ENCODE measurements at regions not wholly inside any gene's neighbourhood (a gene's known extent, or its start where the extent isn't known, plus 50 kb on each side); places are given as distances from the start of the nearest gene placed in this dataset.
"Not testable (repeated sequence)": the region's sequence is repeated elsewhere in the genome, so short reads cannot be mapped to it uniquely, and the experiment has no call there.

DNA sequence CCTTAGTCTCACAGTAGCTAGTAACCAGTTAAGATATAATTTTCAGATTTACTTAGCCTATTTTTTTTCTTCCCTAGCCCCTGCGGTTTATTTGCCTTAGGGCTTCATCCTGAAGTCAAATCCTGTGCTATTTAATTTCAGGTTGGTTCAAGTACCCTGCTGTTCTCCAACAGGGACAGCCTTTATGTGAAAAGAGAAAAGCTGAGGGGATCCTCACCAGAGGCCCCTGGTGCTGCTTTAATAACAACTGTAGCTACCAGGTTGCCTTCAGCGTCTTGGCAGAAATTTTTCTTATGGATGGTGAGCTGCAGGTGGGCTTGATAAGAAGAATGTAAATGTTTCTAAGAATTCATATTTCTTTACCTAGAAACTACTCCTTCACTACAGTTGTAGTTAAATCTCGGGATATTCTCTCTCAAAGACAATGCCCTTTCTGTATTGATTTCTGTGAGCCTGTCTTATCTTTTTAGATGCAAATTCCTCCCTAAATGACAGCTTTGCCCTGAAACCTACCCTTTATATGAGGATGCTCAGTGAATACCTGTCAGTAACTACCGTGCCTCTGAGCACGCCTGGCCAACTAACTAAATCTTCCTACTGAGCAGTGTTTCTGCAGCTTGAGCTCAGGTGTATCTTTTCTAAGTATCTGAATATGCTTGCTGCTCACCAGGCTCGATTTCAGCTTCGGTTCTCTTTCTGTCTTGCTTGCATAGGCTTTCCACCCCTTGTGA is 320.5 kb downstream of the MMUT start:
- ChIA-PET CTCF (no interaction called here), POLR2A (no interaction called here)
- Histone ChIP-seq H3K9me3 (ENCODE audit: control extremely low read depth in 1 of 5, control insufficient read depth in 4 of 5, insufficient read depth in 2 of 5, low read depth in 1 of 5, low read length in 4 of 5) (peaks cover 0 to 1% (median 0%) of the 10 kb centered on the region in 5 experiments), H3K27ac (ENCODE audit: insufficient read depth in 1 of 2, low read depth in 1 of 2, low read length in 2 of 2, poor library complexity in 1 of 2, severe bottlenecking in 2 of 2) (no peak overlapping the region), H3K27me3 (replicated peaks in 2 of 5; ENCODE audit: control insufficient read depth in 4 of 5, insufficient read depth in 5 of 5, low read length in 4 of 5) (peaks cover 0 to 3% (median 0%) of the 10 kb centered on the region in 5 experiments), H3K36me3 (ENCODE audit: control insufficient read depth in 4 of 4, insufficient read depth in 4 of 4, low read length in 3 of 4) (no peaks in the 10 kb centered on the region), H3K4me1 (ENCODE audit: control extremely low read depth in 1 of 4, control insufficient read depth in 4 of 4, insufficient read depth in 4 of 4, low read length in 3 of 4) (no peaks in the 10 kb centered on the region), H3K4me3 (ENCODE audit: control insufficient read depth in 1 of 7, extremely low read depth in 1 of 7, insufficient read depth in 4 of 7, low read depth in 2 of 7, low read length in 6 of 7) (no peak overlapping the region)
- no peak for DNase-seq
- 50% methylated on average over 3 of the region's 7 CpGs for WGBS (ENCODE audit: insufficient coverage)

DNA sequence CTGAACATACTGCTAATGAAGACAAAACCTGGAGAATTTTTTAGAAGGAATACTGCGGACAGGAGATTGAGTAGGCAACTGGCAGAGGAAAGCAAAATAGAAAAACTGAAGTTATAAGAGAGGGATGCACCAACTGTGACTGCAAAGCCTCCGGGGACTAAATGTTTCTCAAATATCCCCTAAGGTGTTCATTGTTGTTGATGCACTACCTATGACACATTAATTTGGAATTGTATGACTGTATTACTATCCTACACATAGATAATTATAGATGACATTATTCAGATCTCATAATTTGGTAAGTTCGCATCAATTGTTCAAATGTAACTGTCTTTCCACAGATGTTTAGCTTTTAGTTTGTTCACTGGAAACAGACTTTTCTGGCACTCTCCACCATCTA is 341.1 kb downstream of the MMUT start:
- WGBS (ENCODE audit: insufficient coverage), result 80% methylated on average over 1 of the region's 3 CpGs
- ChIA-PET CTCF (no interaction called here), POLR2A (no interaction called here)
- H3K36me3 ChIP-seq (ENCODE audit: control insufficient read depth in 4 of 4, insufficient read depth in 4 of 4, low read length in 3 of 4), result no peaks in the 10 kb centered on the region
- DNase-seq, result no peak
- H3K27me3 ChIP-seq (replicated peaks in 2 of 5; ENCODE audit: control insufficient read depth in 4 of 5, insufficient read depth in 5 of 5, low read length in 4 of 5), result no peaks in the 10 kb centered on the region
- H3K9me3 ChIP-seq (ENCODE audit: control extremely low read depth in 1 of 5, control insufficient read depth in 4 of 5, insufficient read depth in 2 of 5, low read depth in 1 of 5, low read length in 4 of 5), result peaks cover 0 to 5% (median 0%) of the 10 kb centered on the region in 5 experiments
- no peak overlapping the region for H3K27ac ChIP-seq (ENCODE audit: insufficient read depth in 1 of 2, low read depth in 1 of 2, low read length in 2 of 2, poor library complexity in 1 of 2, severe bottlenecking in 2 of 2)
- H3K4me3 ChIP-seq (ENCODE audit: control insufficient read depth in 1 of 7, extremely low read depth in 1 of 7, insufficient read depth in 4 of 7, low read depth in 2 of 7, low read length in 6 of 7), result no peak overlapping the region
- H3K4me1 ChIP-seq (ENCODE audit: control extremely low read depth in 1 of 4, control insufficient read depth in 4 of 4, insufficient read depth in 4 of 4, low read length in 3 of 4), result no peaks in the 10 kb centered on the region

DNA sequence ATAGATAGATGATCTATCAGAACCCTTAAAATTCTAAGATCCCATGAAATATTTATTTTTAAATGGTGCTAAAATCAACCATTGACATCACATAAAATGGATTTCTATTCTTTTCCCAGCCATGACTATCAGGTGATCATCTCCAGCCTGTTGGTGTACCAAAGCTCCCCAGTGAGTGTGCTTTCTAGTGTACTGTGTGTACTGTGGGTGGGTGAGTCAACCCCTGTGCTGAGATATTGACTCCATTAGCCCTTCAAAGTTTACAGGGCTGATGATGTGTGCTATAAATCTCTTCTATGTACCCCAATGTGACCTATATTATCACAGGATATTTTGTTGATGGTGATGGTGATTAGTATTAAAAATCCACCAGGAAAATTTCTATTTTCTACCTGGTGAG is 344.6 kb downstream of the MMUT start:
- ChIA-PET POLR2A (no interaction called here), CTCF (no interaction called here)
- no peaks in the 10 kb centered on the region for H3K4me1 ChIP-seq (ENCODE audit: control extremely low read depth in 1 of 4, control insufficient read depth in 4 of 4, insufficient read depth in 4 of 4, low read length in 3 of 4)
- no peaks in the 10 kb centered on the region for H3K36me3 ChIP-seq (ENCODE audit: control insufficient read depth in 4 of 4, insufficient read depth in 4 of 4, low read length in 3 of 4)
- H3K9me3 ChIP-seq (ENCODE audit: control extremely low read depth in 1 of 5, control insufficient read depth in 4 of 5, insufficient read depth in 2 of 5, low read depth in 1 of 5, low read length in 4 of 5), result peaks cover 0 to 5% (median 0%) of the 10 kb centered on the region in 5 experiments
- no peaks in the 10 kb centered on the region for H3K27me3 ChIP-seq (replicated peaks in 2 of 5; ENCODE audit: control insufficient read depth in 4 of 5, insufficient read depth in 5 of 5, low read length in 4 of 5)
- no peak overlapping the region for H3K27ac ChIP-seq (ENCODE audit: insufficient read depth in 1 of 2, low read depth in 1 of 2, low read length in 2 of 2, poor library complexity in 1 of 2, severe bottlenecking in 2 of 2)
- no peak overlapping the region for H3K4me3 ChIP-seq (ENCODE audit: control insufficient read depth in 1 of 7, extremely low read depth in 1 of 7, insufficient read depth in 4 of 7, low read depth in 2 of 7, low read length in 6 of 7)
- DNase-seq, result no peak

- WGBS (ENCODE audit: insufficient coverage), result 94% methylated on average over 2 of the region's 2 CpGs
- no peak for DNase-seq
- Histone ChIP-seq H3K4me1 (ENCODE audit: control extremely low read depth in 1 of 4, control insufficient read depth in 4 of 4, insufficient read depth in 4 of 4, low read length in 3 of 4) (no peaks in the 10 kb centered on the region), H3K9me3 (ENCODE audit: control extremely low read depth in 1 of 5, control insufficient read depth in 4 of 5, insufficient read depth in 2 of 5, low read depth in 1 of 5, low read length in 4 of 5) (no peaks in the 10 kb centered on the region), H3K27ac (ENCODE audit: insufficient read depth in 1 of 2, low read depth in 1 of 2, low read length in 2 of 2, poor library complexity in 1 of 2, severe bottlenecking in 2 of 2) (no peak overlapping the region), H3K27me3 (replicated peaks in 2 of 5; ENCODE audit: control insufficient read depth in 4 of 5, insufficient read depth in 5 of 5, low read length in 4 of 5) (no peaks in the 10 kb centered on the region), H3K4me3 (ENCODE audit: control insufficient read depth in 1 of 7, extremely low read depth in 1 of 7, insufficient read depth in 4 of 7, low read depth in 2 of 7, low read length in 6 of 7) (no peak overlapping the region), H3K36me3 (ENCODE audit: control insufficient read depth in 4 of 4, insufficient read depth in 4 of 4, low read length in 3 of 4) (no peaks in the 10 kb centered on the region)
- ChIA-PET POLR2A (no interaction called here), CTCF (no interaction called here)
These were observed 352.1 kb downstream of the MMUT start for GRCh38 chr6:49110916-49111315.

GRCh38 chr6:49097664-49098063 is 365.4 kb downstream of the MMUT start:
- POLR2A ChIA-PET; H3K36me3 ChIP-seq (ENCODE audit: control insufficient read depth in 4 of 4, insufficient read depth in 4 of 4, low read length in 3 of 4); CTCF ChIA-PET; H3K27me3 ChIP-seq (replicated peaks in 2 of 5; ENCODE audit: control insufficient read depth in 4 of 5, insufficient read depth in 5 of 5, low read length in 4 of 5); H3K27ac ChIP-seq (ENCODE audit: insufficient read depth in 1 of 2, low read depth in 1 of 2, low read length in 2 of 2, poor library complexity in 1 of 2, severe bottlenecking in 2 of 2); H3K4me1 ChIP-seq (ENCODE audit: control extremely low read depth in 1 of 4, control insufficient read depth in 4 of 4, insufficient read depth in 4 of 4, low read length in 3 of 4); H3K4me3 ChIP-seq (ENCODE audit: control insufficient read depth in 1 of 7, extremely low read depth in 1 of 7, insufficient read depth in 4 of 7, low read depth in 2 of 7, low read length in 6 of 7); H3K9me3 ChIP-seq (ENCODE audit: control extremely low read depth in 1 of 5, control insufficient read depth in 4 of 5, insufficient read depth in 2 of 5, low read depth in 1 of 5, low read length in 4 of 5); DNase-seq: not testable (repeated sequence)
- WGBS (ENCODE audit: insufficient coverage), result 99% methylated on average over 11 of the region's 11 CpGs

GRCh38 chr6:49097116-49097515 is 365.9 kb downstream of the MMUT start:
- DNase-seq, result peak in 1 of 3 donors; percentile 5
- peaks cover 0 to 5% (median 0%) of the 10 kb centered on the region in 5 experiments for H3K9me3 ChIP-seq (ENCODE audit: control extremely low read depth in 1 of 5, control insufficient read depth in 4 of 5, insufficient read depth in 2 of 5, low read depth in 1 of 5, low read length in 4 of 5)
- H3K4me1 ChIP-seq (ENCODE audit: control extremely low read depth in 1 of 4, control insufficient read depth in 4 of 4, insufficient read depth in 4 of 4, low read length in 3 of 4), result no peaks in the 10 kb centered on the region
- no peaks in the 10 kb centered on the region for H3K36me3 ChIP-seq (ENCODE audit: control insufficient read depth in 4 of 4, insufficient read depth in 4 of 4, low read length in 3 of 4)
- ChIA-PET CTCF (no interaction called here), POLR2A (no interaction called here)
- no peak overlapping the region for H3K27ac ChIP-seq (ENCODE audit: insufficient read depth in 1 of 2, low read depth in 1 of 2, low read length in 2 of 2, poor library complexity in 1 of 2, severe bottlenecking in 2 of 2)
- no peak overlapping the region for H3K4me3 ChIP-seq (ENCODE audit: control insufficient read depth in 1 of 7, extremely low read depth in 1 of 7, insufficient read depth in 4 of 7, low read depth in 2 of 7, low read length in 6 of 7)
- 91% methylated on average over 2 of the region's 2 CpGs for WGBS (ENCODE audit: insufficient coverage)
- H3K27me3 ChIP-seq (replicated peaks in 2 of 5; ENCODE audit: control insufficient read depth in 4 of 5, insufficient read depth in 5 of 5, low read length in 4 of 5), result no peaks in the 10 kb centered on the region

- Histone ChIP-seq H3K9me3 (ENCODE audit: control extremely low read depth in 1 of 5, control insufficient read depth in 4 of 5, insufficient read depth in 2 of 5, low read depth in 1 of 5, low read length in 4 of 5) (no peaks in the 10 kb centered on the region), H3K27ac (ENCODE audit: insufficient read depth in 1 of 2, low read depth in 1 of 2, low read length in 2 of 2, poor library complexity in 1 of 2, severe bottlenecking in 2 of 2) (no peak overlapping the region), H3K4me3 (ENCODE audit: control insufficient read depth in 1 of 7, extremely low read depth in 1 of 7, insufficient read depth in 4 of 7, low read depth in 2 of 7, low read length in 6 of 7) (no peak overlapping the region), H3K27me3 (replicated peaks in 2 of 5; ENCODE audit: control insufficient read depth in 4 of 5, insufficient read depth in 5 of 5, low read length in 4 of 5) (no peaks in the 10 kb centered on the region), H3K36me3 (ENCODE audit: control insufficient read depth in 4 of 4, insufficient read depth in 4 of 4, low read length in 3 of 4) (no peaks in the 10 kb centered on the region), H3K4me1 (ENCODE audit: control extremely low read depth in 1 of 4, control insufficient read depth in 4 of 4, insufficient read depth in 4 of 4, low read length in 3 of 4) (no peaks in the 10 kb centered on the region)
- no peak for DNase-seq
- ChIA-PET POLR2A (no interaction called here), CTCF (no interaction called here)
- 100% methylated on average over 3 of the region's 4 CpGs for WGBS (ENCODE audit: insufficient coverage)
These were observed 374.4 kb downstream of the MMUT start for GRCh38 chr6:49088631-49089030.
